RWPE2 (cell line): ENCODE measurements at regions not wholly inside any gene's neighbourhood (a gene's known extent, or its start where the extent isn't known, plus 50 kb on each side); places are given as distances from the start of the nearest gene placed in this dataset.

Experiments
- ATAC-seq: fragments of 200-7000 bp; cut with Tn5 transposase; 3 replicates; pipeline ENCODE4 v1.9.1; 2021; ENCODE audit warnings: low read depth
- DNase-seq: peaks from one replicate; pipeline ENCODE4 v3.0.0-alpha.2; 2020; ENCODE audit warnings: low spot score
- H3K27ac ChIP-seq: fragments of 450-650 bp; 2 replicates; pipeline ENCODE4 v1.5.1; 2017; ENCODE audit warnings: mild to moderate bottlenecking; ENCODE audit not compliant: poor library complexity, severe bottlenecking
- H3K27me3 ChIP-seq: fragments of 250-450 bp; sonication (Bioruptor Pico); 2 replicates; pipeline ENCODE4 v1.5.1; 2021; ENCODE audit warnings: mild to moderate bottlenecking, moderate library complexity; ENCODE audit not compliant: insufficient read depth, poor library complexity, severe bottlenecking
- H3K36me3 ChIP-seq: fragments of 250-450 bp; sonication (Bioruptor Pico); 2 replicates; pipeline ENCODE4 v1.5.1; 2020; ENCODE audit warnings: low read depth, mild to moderate bottlenecking, moderate library complexity
- H3K4me1 ChIP-seq: fragments of 250-450 bp; sonication (Bioruptor Pico); 2 replicates; pipeline ENCODE4 v1.5.1; 2021; ENCODE audit warnings: mild to moderate bottlenecking, moderate library complexity; ENCODE audit not compliant: insufficient read depth, poor library complexity, severe bottlenecking
- H3K4me3 ChIP-seq: fragments of 250-450 bp; sonication (Bioruptor Pico); 2 replicates; pipeline ENCODE4 v1.5.1; 2021; ENCODE audit warnings: mild to moderate bottlenecking, moderate library complexity; ENCODE audit not compliant: severe bottlenecking
- H3K9me3 ChIP-seq: fragments of 250-450 bp; sonication (Bioruptor Pico); 2 replicates; pipeline ENCODE4 v1.5.1; 2021; ENCODE audit warnings: mild to moderate bottlenecking, moderate library complexity; ENCODE audit not compliant: severe bottlenecking
- TF ChIP-seq, protein P1 (sequence below): fragments of 450-650 bp; IDR thresholded peaks from one replicate; pipeline ENCODE4 v1.5.1; 2017; ENCODE audit warnings: mild to moderate bottlenecking, moderate library complexity; ENCODE audit not compliant: poor library complexity, severe bottlenecking

DNA sequence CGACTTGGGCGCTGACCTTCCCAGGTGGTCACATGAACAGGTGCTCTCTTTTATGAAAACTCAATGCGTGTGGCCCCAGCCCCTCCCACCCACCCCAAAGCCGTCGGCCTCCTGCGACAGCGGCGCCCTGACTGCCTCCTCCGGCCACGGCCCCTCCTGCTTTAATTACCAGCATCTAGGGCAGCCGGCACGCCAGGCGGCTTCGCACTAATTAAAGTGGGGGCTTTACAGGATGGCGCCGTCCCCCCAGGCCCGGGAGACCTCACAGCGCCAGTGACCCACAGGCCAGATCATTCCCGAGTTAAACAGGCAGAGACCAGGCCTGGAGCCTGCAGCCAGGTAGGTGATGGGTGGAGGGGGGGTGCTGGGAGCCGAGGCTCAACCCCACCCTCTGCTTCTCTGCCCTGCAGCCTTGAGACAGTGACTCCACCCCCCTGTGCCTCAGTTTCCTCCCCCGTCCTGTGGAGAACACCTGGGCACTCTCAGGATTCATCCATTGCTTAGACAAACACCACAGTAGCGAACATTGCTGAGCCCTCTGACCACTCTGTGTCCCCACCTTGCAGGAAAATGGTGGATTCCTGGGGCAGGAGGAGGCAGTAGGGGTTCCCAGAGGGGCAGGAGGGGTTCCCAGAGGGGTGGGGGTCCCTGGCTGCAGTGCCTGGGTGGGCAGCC is 100.8 kb downstream of the MICALL2 start:
- ATAC-seq = no peak
- H3K27me3 ChIP-seq = peaks cover 23% of the 10 kb centered on the region
- TF ChIP-seq, protein P1, sequence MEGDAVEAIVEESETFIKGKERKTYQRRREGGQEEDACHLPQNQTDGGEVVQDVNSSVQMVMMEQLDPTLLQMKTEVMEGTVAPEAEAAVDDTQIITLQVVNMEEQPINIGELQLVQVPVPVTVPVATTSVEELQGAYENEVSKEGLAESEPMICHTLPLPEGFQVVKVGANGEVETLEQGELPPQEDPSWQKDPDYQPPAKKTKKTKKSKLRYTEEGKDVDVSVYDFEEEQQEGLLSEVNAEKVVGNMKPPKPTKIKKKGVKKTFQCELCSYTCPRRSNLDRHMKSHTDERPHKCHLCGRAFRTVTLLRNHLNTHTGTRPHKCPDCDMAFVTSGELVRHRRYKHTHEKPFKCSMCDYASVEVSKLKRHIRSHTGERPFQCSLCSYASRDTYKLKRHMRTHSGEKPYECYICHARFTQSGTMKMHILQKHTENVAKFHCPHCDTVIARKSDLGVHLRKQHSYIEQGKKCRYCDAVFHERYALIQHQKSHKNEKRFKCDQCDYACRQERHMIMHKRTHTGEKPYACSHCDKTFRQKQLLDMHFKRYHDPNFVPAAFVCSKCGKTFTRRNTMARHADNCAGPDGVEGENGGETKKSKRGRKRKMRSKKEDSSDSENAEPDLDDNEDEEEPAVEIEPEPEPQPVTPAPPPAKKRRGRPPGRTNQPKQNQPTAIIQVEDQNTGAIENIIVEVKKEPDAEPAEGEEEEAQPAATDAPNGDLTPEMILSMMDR = no peak

DNA sequence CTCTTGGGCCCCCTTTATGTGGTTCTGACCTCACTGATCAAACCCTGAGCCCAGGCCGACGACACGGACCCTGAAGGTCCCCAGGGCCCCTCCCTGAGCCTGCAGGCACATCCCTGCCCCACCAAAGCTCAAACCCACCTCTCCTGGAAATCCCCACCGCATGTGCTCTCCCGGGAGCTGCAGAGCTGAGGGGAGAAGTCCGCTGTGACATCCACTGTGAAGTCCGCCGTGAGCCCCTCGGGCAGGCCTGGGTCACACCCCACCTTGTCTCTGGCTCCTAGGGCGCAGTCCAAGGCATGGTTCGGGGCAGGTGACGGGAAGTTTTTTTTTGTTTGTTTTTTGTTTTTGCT is 100.2 kb downstream of the MICALL2 start:
- ATAC-seq = no peak
- TF ChIP-seq, protein P1 = no peak

More for the DNA sequence above, 100.8 kb downstream of the MICALL2 start:
- no peaks in the 10 kb centered on the region for H3K4me1 ChIP-seq
- H3K27ac ChIP-seq = no peak overlapping the region
- no peak overlapping the region for H3K4me3 ChIP-seq
- no peaks in the 10 kb centered on the region for H3K36me3 ChIP-seq
- peak; percentile 58 for DNase-seq
- H3K9me3 ChIP-seq = no peaks in the 10 kb centered on the region

DNA sequence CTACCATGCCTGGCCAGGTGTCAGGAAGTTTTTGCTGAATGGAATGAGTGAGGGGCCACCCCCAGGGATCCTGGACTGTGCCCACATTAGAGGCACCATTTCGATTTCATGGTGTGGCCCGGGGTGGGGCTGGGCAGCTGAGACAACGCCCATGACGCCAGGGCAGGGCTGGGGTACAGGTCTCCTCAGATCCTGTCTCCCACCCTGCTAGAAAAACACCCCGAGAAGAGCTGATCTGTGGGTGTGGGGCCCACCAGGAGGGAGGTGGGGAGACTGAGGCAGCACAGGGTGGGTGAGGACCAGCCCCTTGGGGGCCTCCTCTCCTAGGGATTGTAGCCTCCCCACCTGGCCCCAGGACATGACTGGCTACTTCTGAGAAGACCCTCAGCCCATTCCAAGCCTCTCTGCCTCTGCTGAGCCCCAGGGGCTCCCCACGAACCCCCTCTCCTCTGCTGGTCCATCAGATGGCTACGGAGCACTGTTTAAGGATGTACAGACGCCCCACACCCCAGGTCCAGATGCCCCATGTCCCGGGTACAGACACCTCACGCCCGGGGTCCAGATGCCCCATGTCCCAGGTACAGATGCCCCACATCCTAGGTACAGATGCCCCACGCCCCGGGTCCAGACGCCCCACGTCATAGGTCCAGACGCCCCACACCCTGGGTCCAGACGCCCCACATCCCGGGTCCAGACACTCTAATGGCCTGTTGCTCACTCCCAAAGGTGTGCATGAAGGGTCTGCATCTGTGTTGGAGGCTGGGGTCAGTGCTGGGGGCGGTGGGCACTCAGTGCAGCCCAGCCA is 99.4 kb downstream of the MICALL2 start:
- Histone ChIP-seq H3K4me1 (no peaks in the 10 kb centered on the region), H3K27me3 (peaks cover 13% of the 10 kb centered on the region), H3K9me3 (no peaks in the 10 kb centered on the region), H3K27ac (no peak overlapping the region), H3K36me3 (no peaks in the 10 kb centered on the region), H3K4me3 (no peak overlapping the region)
- ATAC-seq (no peak), DNase-seq (peak; percentile 62)
- TF ChIP-seq, protein P1 = no peak

More for the DNA sequence above, 100.2 kb downstream of the MICALL2 start:
- H3K36me3 ChIP-seq = no peaks in the 10 kb centered on the region
- no peak overlapping the region for H3K27ac ChIP-seq
- H3K4me1 ChIP-seq = no peaks in the 10 kb centered on the region
- peaks cover 22% of the 10 kb centered on the region for H3K27me3 ChIP-seq
- peak; percentile 31 for DNase-seq
- H3K9me3 ChIP-seq = no peaks in the 10 kb centered on the region
- H3K4me3 ChIP-seq = no peak overlapping the region

DNA sequence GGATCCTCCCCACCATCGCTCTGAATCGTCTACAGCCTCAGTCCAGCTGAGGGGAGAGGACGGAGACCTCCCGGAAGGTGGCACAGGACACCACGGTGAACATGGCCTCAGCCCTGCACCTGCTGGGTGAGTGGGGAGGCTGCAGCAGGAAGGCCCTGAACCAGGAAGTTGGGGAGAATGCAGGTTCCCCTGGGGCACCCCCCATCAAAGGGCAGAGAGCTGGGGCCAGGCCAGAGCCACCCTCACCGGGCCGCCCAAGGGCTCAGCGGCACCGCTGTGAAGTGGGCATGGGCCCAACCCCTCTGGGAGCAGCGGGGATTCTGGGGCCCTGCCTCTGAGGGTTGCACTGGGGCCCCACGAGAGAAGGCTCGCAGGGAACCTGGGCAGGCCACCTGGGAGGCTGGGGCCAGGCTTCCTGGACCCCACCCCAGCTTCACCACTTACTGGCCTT is 98.7 kb downstream of the MICALL2 start:
- Histone ChIP-seq H3K27me3 (peaks cover 8% of the 10 kb centered on the region), H3K4me1 (no peaks in the 10 kb centered on the region)
- no peak for ATAC-seq

More for the DNA sequence above, 98.7 kb downstream of the MICALL2 start:
- Histone ChIP-seq H3K4me3 (no peak overlapping the region), H3K36me3 (no peaks in the 10 kb centered on the region), H3K27ac (no peak overlapping the region), H3K9me3 (no peaks in the 10 kb centered on the region)
- TF ChIP-seq, protein P1 = no peak
- peak; percentile 34 for DNase-seq
